ENCODE measurements at regions not wholly inside any gene's neighbourhood (a gene's known extent, or its start where the extent isn't known, plus 50 kb on each side); places are given as distances from the start of the nearest gene placed in this dataset.

GRCh38 chr2:198494931-198495330 lies 690.5 kb downstream of the PLCL1 start:
- no peaks in the 10 kb centered on the region for H3K27me3 ChIP-seq (ENCODE audit: control insufficient read depth, insufficient read depth, low read length)
- no peaks in the 10 kb centered on the region for H3K9me3 ChIP-seq (replicated peaks; ENCODE audit: low read length)
- H3K9ac ChIP-seq (ENCODE audit: low read depth, low read length): no peak overlapping the region
- no peak overlapping the region for H3K4me2 ChIP-seq (ENCODE audit: low read length)
- H3K36me3 ChIP-seq (ENCODE audit: insufficient read depth, low read length): no peaks in the 10 kb centered on the region
- peaks cover 11% of the 10 kb centered on the region for H3K4me1 ChIP-seq (ENCODE audit: control insufficient read depth, insufficient read depth, low read length)
- H3K4me3 ChIP-seq (ENCODE audit: low read length): no peak overlapping the region

GRCh38 chr2:198490748-198491147 lies 686.4 kb downstream of the PLCL1 start:
- Histone ChIP-seq H3K4me2 (ENCODE audit: low read length) (no peak overlapping the region), H3K4me1 (ENCODE audit: control insufficient read depth, insufficient read depth, low read length) (no peaks in the 10 kb centered on the region), H3K9ac (ENCODE audit: low read depth, low read length) (no peak overlapping the region), H3K9me3 (replicated peaks; ENCODE audit: low read length) (no peaks in the 10 kb centered on the region), H3K27me3 (ENCODE audit: control insufficient read depth, insufficient read depth, low read length) (no peaks in the 10 kb centered on the region), H3K36me3 (ENCODE audit: insufficient read depth, low read length) (no peaks in the 10 kb centered on the region), H3K4me3 (ENCODE audit: low read length) (no peak overlapping the region)

GRCh38 chr2:198488964-198489363 lies 684.6 kb downstream of the PLCL1 start:
- no peaks in the 10 kb centered on the region for H3K27me3 ChIP-seq (ENCODE audit: control insufficient read depth, insufficient read depth, low read length)
- no peak overlapping the region for H3K4me2 ChIP-seq (ENCODE audit: low read length)
- H3K9ac ChIP-seq (ENCODE audit: low read depth, low read length): no peak overlapping the region
- H3K9me3 ChIP-seq (replicated peaks; ENCODE audit: low read length): no peaks in the 10 kb centered on the region
- no peaks in the 10 kb centered on the region for H3K36me3 ChIP-seq (ENCODE audit: insufficient read depth, low read length)
- no peaks in the 10 kb centered on the region for H3K4me1 ChIP-seq (ENCODE audit: control insufficient read depth, insufficient read depth, low read length)
- no peak overlapping the region for H3K4me3 ChIP-seq (ENCODE audit: low read length)

GRCh38 chr2:198483051-198483450 lies 678.7 kb downstream of the PLCL1 start:
- H3K9ac ChIP-seq (ENCODE audit: low read depth, low read length): no peak overlapping the region
- peaks cover 4% of the 10 kb centered on the region for H3K4me1 ChIP-seq (ENCODE audit: control insufficient read depth, insufficient read depth, low read length)
- H3K4me2 ChIP-seq (ENCODE audit: low read length): no peak overlapping the region
- H3K27me3 ChIP-seq (ENCODE audit: control insufficient read depth, insufficient read depth, low read length): no peaks in the 10 kb centered on the region
- no peak overlapping the region for H3K4me3 ChIP-seq (ENCODE audit: low read length)
- H3K9me3 ChIP-seq (replicated peaks; ENCODE audit: low read length): no peaks in the 10 kb centered on the region
- H3K36me3 ChIP-seq (ENCODE audit: insufficient read depth, low read length): no peaks in the 10 kb centered on the region

GRCh38 chr2:198479065-198479464 lies 674.7 kb downstream of the PLCL1 start:
- H3K9ac ChIP-seq (ENCODE audit: low read depth, low read length): no peak overlapping the region
- H3K36me3 ChIP-seq (ENCODE audit: insufficient read depth, low read length): no peaks in the 10 kb centered on the region
- no peak overlapping the region for H3K4me2 ChIP-seq (ENCODE audit: low read length)
- H3K27me3 ChIP-seq (ENCODE audit: control insufficient read depth, insufficient read depth, low read length): no peaks in the 10 kb centered on the region
- H3K4me1 ChIP-seq (ENCODE audit: control insufficient read depth, insufficient read depth, low read length): peaks cover 4% of the 10 kb centered on the region
- no peak overlapping the region for H3K4me3 ChIP-seq (ENCODE audit: low read length)
- H3K9me3 ChIP-seq (replicated peaks; ENCODE audit: low read length): no peaks in the 10 kb centered on the region

- Histone ChIP-seq H3K27me3 (ENCODE audit: control insufficient read depth, insufficient read depth, low read length) (no peaks in the 10 kb centered on the region), H3K4me2 (ENCODE audit: low read length) (no peak overlapping the region), H3K36me3 (ENCODE audit: insufficient read depth, low read length) (no peaks in the 10 kb centered on the region), H3K9me3 (replicated peaks; ENCODE audit: low read length) (no peaks in the 10 kb centered on the region), H3K4me1 (ENCODE audit: control insufficient read depth, insufficient read depth, low read length) (peaks cover 4% of the 10 kb centered on the region), H3K4me3 (ENCODE audit: low read length) (no peak overlapping the region), H3K9ac (ENCODE audit: low read depth, low read length) (no peak overlapping the region)
These were observed 674.0 kb downstream of the PLCL1 start for GRCh38 chr2:198478361-198478760.

- no peak overlapping the region for H3K9ac ChIP-seq (ENCODE audit: low read depth, low read length)
- no peak overlapping the region for H3K4me2 ChIP-seq (ENCODE audit: low read length)
- no peaks in the 10 kb centered on the region for H3K36me3 ChIP-seq (ENCODE audit: insufficient read depth, low read length)
- no peaks in the 10 kb centered on the region for H3K9me3 ChIP-seq (replicated peaks; ENCODE audit: low read length)
- peaks cover 4% of the 10 kb centered on the region for H3K4me1 ChIP-seq (ENCODE audit: control insufficient read depth, insufficient read depth, low read length)
- no peaks in the 10 kb centered on the region for H3K27me3 ChIP-seq (ENCODE audit: control insufficient read depth, insufficient read depth, low read length)
- H3K4me3 ChIP-seq (ENCODE audit: low read length): no peak overlapping the region
These were observed 671.6 kb downstream of the PLCL1 start for GRCh38 chr2:198476007-198476406.

GRCh38 chr2:198471291-198471690 lies 666.9 kb downstream of the PLCL1 start:
- Histone ChIP-seq H3K4me3 (ENCODE audit: low read length) (no peak overlapping the region), H3K4me1 (ENCODE audit: control insufficient read depth, insufficient read depth, low read length) (no peaks in the 10 kb centered on the region), H3K4me2 (ENCODE audit: low read length) (no peak overlapping the region), H3K9ac (ENCODE audit: low read depth, low read length) (no peak overlapping the region), H3K36me3 (ENCODE audit: insufficient read depth, low read length) (no peaks in the 10 kb centered on the region), H3K9me3 (replicated peaks; ENCODE audit: low read length) (no peaks in the 10 kb centered on the region), H3K27me3 (ENCODE audit: control insufficient read depth, insufficient read depth, low read length) (no peaks in the 10 kb centered on the region)

- Histone ChIP-seq H3K9me3 (replicated peaks; ENCODE audit: low read length) (no peaks in the 10 kb centered on the region), H3K4me3 (ENCODE audit: low read length) (no peak overlapping the region), H3K4me1 (ENCODE audit: control insufficient read depth, insufficient read depth, low read length) (no peaks in the 10 kb centered on the region), H3K27me3 (ENCODE audit: control insufficient read depth, insufficient read depth, low read length) (no peaks in the 10 kb centered on the region), H3K36me3 (ENCODE audit: insufficient read depth, low read length) (no peaks in the 10 kb centered on the region), H3K9ac (ENCODE audit: low read depth, low read length) (no peak overlapping the region), H3K4me2 (ENCODE audit: low read length) (no peak overlapping the region)
These were observed 663.7 kb downstream of the PLCL1 start for GRCh38 chr2:198468136-198468535.

GRCh38 chr2:198465970-198466369 lies 661.6 kb downstream of the PLCL1 start:
- Histone ChIP-seq H3K9me3 (replicated peaks; ENCODE audit: low read length) (no peaks in the 10 kb centered on the region), H3K4me1 (ENCODE audit: control insufficient read depth, insufficient read depth, low read length) (no peaks in the 10 kb centered on the region), H3K27me3 (ENCODE audit: control insufficient read depth, insufficient read depth, low read length) (no peaks in the 10 kb centered on the region), H3K4me2 (ENCODE audit: low read length) (no peak overlapping the region), H3K9ac (ENCODE audit: low read depth, low read length) (no peak overlapping the region), H3K36me3 (ENCODE audit: insufficient read depth, low read length) (no peaks in the 10 kb centered on the region), H3K4me3 (ENCODE audit: low read length) (no peak overlapping the region)

GRCh38 chr2:198456418-198456817 lies 652.0 kb downstream of the PLCL1 start:
- H3K4me3 ChIP-seq (ENCODE audit: low read length): no peak overlapping the region
- H3K27me3 ChIP-seq (ENCODE audit: control insufficient read depth, insufficient read depth, low read length): no peaks in the 10 kb centered on the region
- no peaks in the 10 kb centered on the region for H3K9me3 ChIP-seq (replicated peaks; ENCODE audit: low read length)
- no peak overlapping the region for H3K9ac ChIP-seq (ENCODE audit: low read depth, low read length)
- H3K36me3 ChIP-seq (ENCODE audit: insufficient read depth, low read length): no peaks in the 10 kb centered on the region
- no peak overlapping the region for H3K4me2 ChIP-seq (ENCODE audit: low read length)
- H3K4me1 ChIP-seq (ENCODE audit: control insufficient read depth, insufficient read depth, low read length): peaks cover 7% of the 10 kb centered on the region

- no peaks in the 10 kb centered on the region for H3K9me3 ChIP-seq (replicated peaks; ENCODE audit: low read length)
- no peak overlapping the region for H3K4me2 ChIP-seq (ENCODE audit: low read length)
- H3K4me3 ChIP-seq (ENCODE audit: low read length): no peak overlapping the region
- H3K27me3 ChIP-seq (ENCODE audit: control insufficient read depth, insufficient read depth, low read length): no peaks in the 10 kb centered on the region
- peaks cover 7% of the 10 kb centered on the region for H3K4me1 ChIP-seq (ENCODE audit: control insufficient read depth, insufficient read depth, low read length)
- H3K36me3 ChIP-seq (ENCODE audit: insufficient read depth, low read length): no peaks in the 10 kb centered on the region
- no peak overlapping the region for H3K9ac ChIP-seq (ENCODE audit: low read depth, low read length)
These were observed 649.5 kb downstream of the PLCL1 start for GRCh38 chr2:198453866-198454265.

Data from skeletal muscle satellite cell (primary cell).